Loucy (cell line): ENCODE measurements at regions not wholly inside any gene's neighbourhood (a gene's known extent, or its start where the extent isn't known, plus 50 kb on each side); places are given as distances from the start of the nearest gene placed in this dataset.

Experiments used
- CTCF ChIP-seq: fragments of 200-600 bp; sonication (generic); conservative IDR thresholded peaks from 2 replicates; pipeline ENCODE4 v1.5.1; 2014; ENCODE audit warnings: mild to moderate bottlenecking, antibody characterized with exemption, low read length
- EZH2phosphoT487 ChIP-seq: fragments of 200-600 bp; IDR thresholded peaks from 2 replicates; pipeline ENCODE4 v1.6.1; 2018; ENCODE audit warnings: antibody characterized with exemption, mild to moderate bottlenecking, moderate library complexity, borderline replicate concordance

- no peak for TF ChIP-seq CTCF
- TF ChIP-seq EZH2phosphoT487: no peak
Observed at GRCh38 chr18:41121116-41121826, 833.8 kb upstream of the PIK3C3 start.
